ENCODE measurements at regions not wholly inside any gene's neighbourhood (a gene's known extent, or its start where the extent isn't known, plus 50 kb on each side); places are given as distances from the start of the nearest gene placed in this dataset.

DNA sequence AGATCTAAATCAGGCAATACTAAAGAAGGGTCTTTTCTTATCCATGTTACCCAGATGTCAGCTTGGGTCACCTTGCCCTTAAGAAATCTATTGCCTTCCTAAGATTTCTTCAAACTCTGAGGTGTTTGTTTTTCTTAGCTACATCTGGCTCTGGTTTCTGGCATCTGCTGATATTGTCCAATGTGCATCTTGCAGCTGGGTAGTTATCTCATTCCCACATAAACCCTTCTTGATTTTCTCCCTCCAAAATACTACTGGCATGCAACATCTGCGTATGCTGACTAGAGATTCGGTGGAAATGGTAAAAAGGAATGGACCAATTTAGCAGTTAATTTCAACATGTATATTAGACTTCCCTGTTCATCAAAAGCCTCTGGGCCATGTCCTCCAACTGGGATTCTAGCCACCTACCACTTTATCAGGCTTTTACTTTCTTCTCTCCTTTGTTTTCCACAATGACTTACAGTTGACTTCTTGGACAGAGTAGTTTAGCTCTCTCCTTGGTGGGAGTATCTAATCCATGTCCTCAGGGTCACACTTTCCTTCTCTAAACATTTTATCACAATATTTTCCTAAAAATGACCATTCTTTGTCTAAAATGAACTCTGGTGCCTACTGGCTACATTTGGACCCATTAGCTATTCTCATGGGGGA, 324.8 kb upstream of the FAR2 start:
- H3K36me3 Mint-ChIP-seq (ENCODE audit: unreplicated experiment), result no peaks in the 10 kb centered on the region
- peaks cover 3% of the 10 kb centered on the region for H3K4me1 Mint-ChIP-seq (ENCODE audit: low read depth, unreplicated experiment)
- H3K27ac Mint-ChIP-seq (ENCODE audit: unreplicated experiment), result no peak overlapping the region

DNA sequence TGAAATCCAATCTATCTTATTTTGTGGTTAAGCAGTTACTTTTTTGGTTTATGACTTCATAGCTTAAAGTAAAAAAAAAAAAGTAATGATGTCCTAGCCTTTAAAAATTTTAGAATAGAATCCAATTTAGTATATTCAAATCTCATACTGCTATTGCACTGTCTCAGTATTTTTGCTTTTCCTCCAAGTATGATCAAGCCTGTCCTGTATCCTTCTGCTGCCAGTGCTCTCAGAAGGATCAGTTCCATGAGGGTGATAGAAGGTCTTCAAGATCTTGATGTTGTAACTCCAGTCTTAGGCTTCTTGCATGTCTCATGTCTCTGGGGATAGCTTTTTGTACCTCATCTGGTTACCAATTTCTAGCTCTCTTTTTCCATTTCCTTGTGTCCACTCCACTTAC, 324.2 kb upstream of the FAR2 start:
- TF ChIP-seq CTCF (IDR thresholded peaks at IDR 0.05; ENCODE audit: partially characterized antibody, unreplicated experiment), result no peak
- Mint-ChIP-seq H3K4me1 (ENCODE audit: low read depth, unreplicated experiment) (peaks cover 3% of the 10 kb centered on the region), H3K4me3 (ENCODE audit: unreplicated experiment) (no peak overlapping the region), H3K27ac (ENCODE audit: unreplicated experiment) (no peak overlapping the region), H3K36me3 (ENCODE audit: unreplicated experiment) (no peaks in the 10 kb centered on the region), H3K9me3 (ENCODE audit: unreplicated experiment) (no peaks in the 10 kb centered on the region), H3K27me3 (ENCODE audit: unreplicated experiment) (no peaks in the 10 kb centered on the region)
- DNase-seq, result no peak

More for the DNA sequence above, 324.8 kb upstream of the FAR2 start:
- Mint-ChIP-seq H3K9me3 (ENCODE audit: unreplicated experiment) (no peaks in the 10 kb centered on the region), H3K4me3 (ENCODE audit: unreplicated experiment) (no peak overlapping the region), H3K27me3 (ENCODE audit: unreplicated experiment) (no peaks in the 10 kb centered on the region)
- TF ChIP-seq CTCF (IDR thresholded peaks at IDR 0.05; ENCODE audit: partially characterized antibody, unreplicated experiment), result no peak
- no peak for DNase-seq

DNA sequence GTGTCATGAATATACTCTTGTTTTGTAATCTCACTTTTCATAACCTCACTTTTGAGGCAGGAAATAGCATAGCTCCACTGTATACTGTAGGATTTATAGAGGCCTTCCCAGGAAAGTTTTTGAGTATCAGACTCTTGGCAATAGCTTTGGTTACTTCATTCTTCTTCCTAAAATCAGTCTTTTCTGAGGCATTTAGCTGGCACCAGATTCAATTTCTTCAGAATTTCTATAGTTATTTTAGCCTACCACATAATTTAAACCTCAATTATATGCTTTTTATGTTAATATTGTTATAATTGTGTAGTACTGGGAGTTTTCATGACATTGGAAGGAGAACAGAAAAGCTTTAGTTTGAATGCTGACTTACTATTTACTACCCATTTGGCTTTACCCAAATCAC, 322.3 kb upstream of the FAR2 start:
- Mint-ChIP-seq H3K27ac (ENCODE audit: unreplicated experiment) (no peak overlapping the region), H3K27me3 (ENCODE audit: unreplicated experiment) (no peaks in the 10 kb centered on the region), H3K36me3 (ENCODE audit: unreplicated experiment) (no peaks in the 10 kb centered on the region), H3K4me1 (ENCODE audit: low read depth, unreplicated experiment) (peaks cover 3% of the 10 kb centered on the region), H3K4me3 (ENCODE audit: unreplicated experiment) (no peak overlapping the region), H3K9me3 (ENCODE audit: unreplicated experiment) (no peaks in the 10 kb centered on the region)
- DNase-seq, result no peak
- TF ChIP-seq CTCF (IDR thresholded peaks at IDR 0.05; ENCODE audit: partially characterized antibody, unreplicated experiment), result no peak

DNA sequence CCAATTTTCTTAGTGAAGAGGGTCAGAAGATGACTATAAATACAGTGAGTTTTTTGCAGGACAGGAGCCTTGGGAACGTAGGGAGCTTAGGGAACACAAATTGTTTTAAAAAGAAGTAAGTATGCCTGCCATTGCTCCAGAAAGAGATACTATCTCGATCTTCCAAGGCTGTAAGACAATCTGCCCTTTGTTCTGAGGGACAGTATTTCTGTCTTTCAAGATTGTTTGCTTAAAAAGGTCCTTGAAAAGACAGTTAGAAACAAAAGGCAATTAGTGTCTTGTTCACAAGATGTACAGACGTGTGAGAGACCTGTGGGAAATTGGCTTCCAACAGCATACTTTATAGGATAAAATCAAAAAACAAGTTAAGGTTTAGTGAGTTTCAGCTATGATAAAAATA, 321.2 kb upstream of the FAR2 start:
- no peak for DNase-seq
- Mint-ChIP-seq H3K9me3 (ENCODE audit: unreplicated experiment) (no peaks in the 10 kb centered on the region), H3K36me3 (ENCODE audit: unreplicated experiment) (no peaks in the 10 kb centered on the region), H3K4me1 (ENCODE audit: low read depth, unreplicated experiment) (peaks cover 3% of the 10 kb centered on the region), H3K27ac (ENCODE audit: unreplicated experiment) (no peak overlapping the region), H3K4me3 (ENCODE audit: unreplicated experiment) (no peak overlapping the region), H3K27me3 (ENCODE audit: unreplicated experiment) (no peaks in the 10 kb centered on the region)
- TF ChIP-seq CTCF (IDR thresholded peaks at IDR 0.05; ENCODE audit: partially characterized antibody, unreplicated experiment), result no peak

- Mint-ChIP-seq H3K4me3 (ENCODE audit: unreplicated experiment) (no peak overlapping the region), H3K9me3 (ENCODE audit: unreplicated experiment) (no peaks in the 10 kb centered on the region), H3K4me1 (ENCODE audit: low read depth, unreplicated experiment) (peaks cover 3% of the 10 kb centered on the region), H3K27ac (ENCODE audit: unreplicated experiment) (no peak overlapping the region), H3K27me3 (ENCODE audit: unreplicated experiment) (no peaks in the 10 kb centered on the region), H3K36me3 (ENCODE audit: unreplicated experiment) (no peaks in the 10 kb centered on the region)
- DNase-seq, result no peak
- TF ChIP-seq CTCF (IDR thresholded peaks at IDR 0.05; ENCODE audit: partially characterized antibody, unreplicated experiment), result no peak
Observed at GRCh38 chr12:28828318-28828717, 320.8 kb upstream of the FAR2 start.

Measured in glutamatergic neuron (in vitro differentiated cells).